DND-41 (cell line): ENCODE measurements at regions not wholly inside any gene's neighbourhood (a gene's known extent, or its start where the extent isn't known, plus 50 kb on each side); places are given as distances from the start of the nearest gene placed in this dataset.

Source experiments
- EZH2 ChIP-seq: IDR thresholded peaks from 3 replicates; pipeline ENCODE4 v1.6.1; 2012; ENCODE audit warnings: borderline replicate concordance, low read depth, mild to moderate bottlenecking, moderate library complexity, low read length, inconsistent platforms; ENCODE audit not compliant: severe bottlenecking
- TF ChIP-seq, protein P1 (sequence below): IDR thresholded peaks from 2 replicates; pipeline ENCODE4 v1.5.1; 2012; ENCODE audit warnings: borderline replicate concordance, low read length, moderate library complexity, mild to moderate bottlenecking; ENCODE audit not compliant: poor library complexity, severe bottlenecking; ENCODE audit errors: extremely low read depth

DNA sequence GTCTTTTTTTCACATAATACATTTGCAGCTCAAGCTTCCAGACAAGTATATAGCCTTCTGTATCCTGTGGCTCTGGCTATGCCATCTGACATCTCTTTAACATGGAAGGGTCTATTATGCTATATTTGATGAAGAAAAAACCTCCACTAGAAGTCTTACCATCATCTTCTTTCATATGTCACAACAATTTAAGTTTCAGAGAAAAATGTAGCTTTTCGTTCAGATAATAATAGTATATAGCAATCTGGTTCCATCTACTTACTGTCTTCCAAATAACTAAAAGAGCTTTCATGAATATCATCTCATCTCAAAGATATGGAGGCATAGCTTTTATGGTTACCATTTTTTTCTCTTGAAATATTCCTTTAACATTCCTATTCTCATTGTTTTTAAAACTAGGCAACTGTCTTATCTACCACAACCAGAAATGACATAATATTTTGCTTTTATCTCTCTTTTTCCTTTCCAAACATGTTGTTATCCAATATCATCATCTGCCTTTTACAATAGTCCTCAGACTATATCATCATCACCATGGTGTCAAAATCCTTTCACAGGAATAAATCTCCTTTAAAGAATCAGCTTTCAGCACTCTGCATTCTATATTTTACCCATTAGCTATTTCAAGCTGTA is 1005.1 kb downstream of the PDHA2 start:
- TF ChIP-seq, protein P1, sequence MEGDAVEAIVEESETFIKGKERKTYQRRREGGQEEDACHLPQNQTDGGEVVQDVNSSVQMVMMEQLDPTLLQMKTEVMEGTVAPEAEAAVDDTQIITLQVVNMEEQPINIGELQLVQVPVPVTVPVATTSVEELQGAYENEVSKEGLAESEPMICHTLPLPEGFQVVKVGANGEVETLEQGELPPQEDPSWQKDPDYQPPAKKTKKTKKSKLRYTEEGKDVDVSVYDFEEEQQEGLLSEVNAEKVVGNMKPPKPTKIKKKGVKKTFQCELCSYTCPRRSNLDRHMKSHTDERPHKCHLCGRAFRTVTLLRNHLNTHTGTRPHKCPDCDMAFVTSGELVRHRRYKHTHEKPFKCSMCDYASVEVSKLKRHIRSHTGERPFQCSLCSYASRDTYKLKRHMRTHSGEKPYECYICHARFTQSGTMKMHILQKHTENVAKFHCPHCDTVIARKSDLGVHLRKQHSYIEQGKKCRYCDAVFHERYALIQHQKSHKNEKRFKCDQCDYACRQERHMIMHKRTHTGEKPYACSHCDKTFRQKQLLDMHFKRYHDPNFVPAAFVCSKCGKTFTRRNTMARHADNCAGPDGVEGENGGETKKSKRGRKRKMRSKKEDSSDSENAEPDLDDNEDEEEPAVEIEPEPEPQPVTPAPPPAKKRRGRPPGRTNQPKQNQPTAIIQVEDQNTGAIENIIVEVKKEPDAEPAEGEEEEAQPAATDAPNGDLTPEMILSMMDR = no peak
- TF ChIP-seq EZH2 = no peak
